Activated T-helper 2 cell treated with anti-CD3 and anti-CD28 coated beads, Interferon-gamma antibody, Interleukin-2, Interleukin-4, amounts not matched to agents 10 μg/mL and 5 μg/mL and 100 μg/mL, durations not matched to agents 14 hours and 24 hours and 36 hours (primary cell): ENCODE measurements at regions not wholly inside any gene's neighbourhood (a gene's known extent, or its start where the extent isn't known, plus 50 kb on each side); places are given as distances from the start of the nearest gene placed in this dataset.

ENCODE experiments used
- DNase-seq: peaks from one replicate; pipeline ENCODE4 v3.0.0; 2021; ENCODE audit warnings: low spot score
- H3K27ac Mint-ChIP-seq: one replicate; pipeline ENCODE4 v1.8.0; 2021; ENCODE audit warnings: mixed read lengths
- H3K27me3 Mint-ChIP-seq: one replicate; pipeline ENCODE4 v1.8.0; 2021; ENCODE audit warnings: low read depth, mixed read lengths
- H3K36me3 Mint-ChIP-seq: one replicate; pipeline ENCODE4 v1.8.0; 2021; ENCODE audit warnings: low read depth, mixed read lengths
- H3K4me1 Mint-ChIP-seq: one replicate; pipeline ENCODE4 v1.8.0; 2021; ENCODE audit warnings: low read depth, mixed read lengths
- H3K4me3 Mint-ChIP-seq: one replicate; pipeline ENCODE4 v1.8.0; 2021; ENCODE audit warnings: low read depth, mild to moderate bottlenecking, moderate library complexity, mixed read lengths
- H3K9me3 Mint-ChIP-seq: one replicate; pipeline ENCODE4 v1.8.0; 2021; ENCODE audit warnings: mixed read lengths
- intact Hi-C: fragments of 100-400 bp; cut with micrococcal nuclease; formaldehyde crosslinking; loops from one replicate; pipeline ENCODE4 v1.15.1; 2023

DNA sequence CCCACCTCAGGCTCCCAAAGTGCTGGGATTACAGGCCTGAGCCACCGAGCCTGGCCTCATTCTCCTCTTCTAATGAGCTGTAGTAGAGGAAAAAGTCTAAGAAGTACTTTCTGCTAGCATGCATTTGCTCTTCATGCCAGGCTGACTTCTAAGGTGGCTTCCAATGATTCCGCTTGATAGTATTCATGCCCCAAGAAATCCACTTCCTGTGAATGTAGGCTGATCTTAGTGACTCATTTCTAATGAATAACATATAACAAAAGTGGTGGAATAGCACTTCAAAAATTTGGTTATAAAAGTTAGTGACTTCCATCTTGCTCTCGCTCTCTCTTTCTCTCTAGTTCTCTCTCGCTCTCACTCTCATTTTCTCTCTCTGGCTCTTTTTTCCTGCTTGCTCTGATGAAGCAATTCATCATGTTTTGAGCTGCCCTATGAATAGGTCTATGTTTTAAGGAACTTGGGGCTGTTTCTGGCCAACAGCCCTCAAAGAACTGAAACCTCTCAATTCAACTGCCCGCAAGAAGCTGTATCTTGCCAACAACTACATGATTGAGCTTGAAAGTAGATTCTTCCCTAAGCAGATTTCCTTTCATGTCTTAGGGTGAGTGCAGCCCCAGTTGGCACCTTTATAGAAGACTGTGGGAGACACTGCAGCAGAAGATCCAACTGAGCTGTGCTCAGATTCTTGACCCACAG lies 282.9 kb downstream of the RMST start:
- no peak overlapping the region for H3K4me3 Mint-ChIP-seq
- no peaks in the 10 kb centered on the region for H3K36me3 Mint-ChIP-seq
- H3K4me1 Mint-ChIP-seq: no peaks in the 10 kb centered on the region
- H3K27ac Mint-ChIP-seq: no peak overlapping the region
- no peak for DNase-seq
- intact Hi-C loops: no loop called here
- H3K27me3 Mint-ChIP-seq: no peaks in the 10 kb centered on the region
- no peaks in the 10 kb centered on the region for H3K9me3 Mint-ChIP-seq

DNA sequence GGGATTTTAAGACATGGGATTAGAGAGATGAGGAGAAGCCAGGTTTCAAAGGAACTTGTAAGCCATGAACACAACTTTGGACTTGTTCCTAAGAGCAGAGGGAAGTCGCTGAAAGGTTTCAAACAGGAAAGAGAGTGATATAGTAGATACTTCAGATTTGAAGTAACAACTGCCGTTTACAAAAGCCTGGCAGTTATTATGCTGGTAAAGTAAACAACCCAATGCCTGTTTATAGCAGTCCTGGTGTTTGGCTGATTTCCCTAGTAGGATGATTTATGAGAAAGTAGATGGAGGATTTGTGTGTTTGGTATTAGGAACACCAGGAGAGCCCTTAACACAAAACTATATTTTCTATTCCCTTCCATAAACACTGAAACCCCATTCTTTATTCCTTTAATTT lies 285.7 kb downstream of the RMST start:
- Mint-ChIP-seq H3K4me1 (no peaks in the 10 kb centered on the region), H3K4me3 (no peak overlapping the region), H3K27me3 (no peaks in the 10 kb centered on the region), H3K9me3 (no peaks in the 10 kb centered on the region), H3K36me3 (no peaks in the 10 kb centered on the region), H3K27ac (no peak overlapping the region)
- no peak for DNase-seq
- intact Hi-C loops: no loop called here

DNA sequence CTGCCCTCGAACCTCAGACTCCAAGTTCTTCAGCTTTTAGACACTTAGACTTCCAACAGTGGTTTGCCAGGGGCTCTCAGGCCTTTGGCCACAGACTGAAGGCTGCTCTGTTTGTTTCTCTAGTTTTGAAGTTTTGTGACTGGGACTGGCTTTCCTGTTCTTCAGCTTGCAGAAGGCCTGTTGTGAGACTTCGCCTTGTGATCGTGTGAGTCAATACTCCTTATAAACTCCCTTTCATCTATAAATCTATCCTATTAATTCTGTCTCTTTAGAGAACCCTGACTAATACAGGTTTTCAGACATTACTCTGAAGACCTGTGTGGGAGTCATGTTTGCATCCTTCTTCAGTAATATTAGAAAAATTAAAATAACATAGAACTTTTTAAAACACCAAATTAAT lies 289.1 kb downstream of the RMST start:
- no peaks in the 10 kb centered on the region for H3K9me3 Mint-ChIP-seq
- no peaks in the 10 kb centered on the region for H3K4me1 Mint-ChIP-seq
- intact Hi-C loops: no loop called here

DNA sequence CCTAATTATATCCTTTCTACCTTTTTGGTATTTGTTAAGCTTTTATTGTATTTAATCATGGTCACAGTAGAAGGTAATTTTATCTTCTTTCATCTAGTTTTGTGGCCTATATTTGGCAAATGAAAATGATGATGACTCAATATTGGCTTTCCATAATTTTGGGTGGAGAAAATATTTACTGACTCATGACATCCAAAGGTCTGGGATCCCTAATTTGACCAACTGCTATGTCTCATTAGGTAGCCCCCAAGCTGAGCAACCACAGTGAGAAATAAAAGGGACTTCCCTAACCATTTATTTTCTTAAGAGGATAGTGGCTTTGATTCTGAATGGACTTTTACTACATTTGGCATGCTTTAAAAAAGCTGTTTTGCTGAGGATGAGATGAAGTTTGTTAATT lies 289.5 kb downstream of the RMST start:
- Mint-ChIP-seq H3K9me3 (no peaks in the 10 kb centered on the region), H3K27me3 (no peaks in the 10 kb centered on the region), H3K4me3 (no peak overlapping the region), H3K36me3 (no peaks in the 10 kb centered on the region), H3K27ac (no peak overlapping the region), H3K4me1 (no peaks in the 10 kb centered on the region)
- no peak for DNase-seq
- intact Hi-C loops: no loop called here

More for the DNA sequence above, 289.1 kb downstream of the RMST start:
- no peak overlapping the region for H3K4me3 Mint-ChIP-seq
- H3K27ac Mint-ChIP-seq: no peak overlapping the region
- no peaks in the 10 kb centered on the region for H3K27me3 Mint-ChIP-seq
- no peak for DNase-seq
- no peaks in the 10 kb centered on the region for H3K36me3 Mint-ChIP-seq

DNA sequence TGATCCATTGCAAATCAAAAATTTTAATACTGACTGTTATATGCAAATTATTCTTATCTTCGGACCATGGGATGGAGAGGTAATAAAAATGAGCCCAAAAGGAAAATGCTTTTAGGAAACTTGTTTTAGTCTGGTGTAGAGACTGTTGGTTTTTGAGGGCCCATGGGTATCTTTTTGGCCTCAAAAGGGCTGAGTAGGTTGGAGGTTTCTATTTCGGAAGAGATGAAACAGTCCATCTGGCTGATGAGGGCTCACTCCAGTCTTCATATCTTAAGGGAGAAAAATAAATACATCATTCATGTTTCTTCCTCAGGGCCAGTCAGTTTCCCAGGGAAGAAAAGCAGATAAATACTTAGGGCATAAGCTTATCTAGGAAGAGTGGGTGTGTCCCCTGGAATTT lies 290.7 kb downstream of the RMST start:
- no peaks in the 10 kb centered on the region for H3K9me3 Mint-ChIP-seq
- no peak overlapping the region for H3K27ac Mint-ChIP-seq
- H3K27me3 Mint-ChIP-seq: no peaks in the 10 kb centered on the region
- H3K4me3 Mint-ChIP-seq: no peak overlapping the region
- no peaks in the 10 kb centered on the region for H3K36me3 Mint-ChIP-seq
- intact Hi-C loops: no loop called here
- H3K4me1 Mint-ChIP-seq: no peaks in the 10 kb centered on the region
- no peak for DNase-seq

DNA sequence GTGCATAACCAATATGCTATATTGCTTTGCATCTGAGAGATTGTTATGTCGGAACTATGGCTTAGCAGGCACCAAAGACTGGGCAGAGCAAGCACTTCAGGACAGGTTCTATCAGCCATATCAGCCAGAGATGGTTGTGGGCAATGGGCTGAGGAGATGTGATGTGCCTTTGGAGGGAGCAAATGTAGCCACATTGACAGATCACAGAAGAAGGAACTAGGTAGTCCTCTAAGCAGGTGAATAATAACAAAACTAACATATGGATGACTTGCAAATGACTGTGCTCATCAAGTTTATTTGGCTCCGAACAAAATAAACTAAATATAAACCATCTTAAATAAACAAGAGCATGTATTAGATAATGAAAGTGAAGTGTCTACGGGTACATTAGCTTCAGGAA lies 291.7 kb downstream of the RMST start:
- H3K27me3 Mint-ChIP-seq: no peaks in the 10 kb centered on the region
- no peak for DNase-seq

DNA sequence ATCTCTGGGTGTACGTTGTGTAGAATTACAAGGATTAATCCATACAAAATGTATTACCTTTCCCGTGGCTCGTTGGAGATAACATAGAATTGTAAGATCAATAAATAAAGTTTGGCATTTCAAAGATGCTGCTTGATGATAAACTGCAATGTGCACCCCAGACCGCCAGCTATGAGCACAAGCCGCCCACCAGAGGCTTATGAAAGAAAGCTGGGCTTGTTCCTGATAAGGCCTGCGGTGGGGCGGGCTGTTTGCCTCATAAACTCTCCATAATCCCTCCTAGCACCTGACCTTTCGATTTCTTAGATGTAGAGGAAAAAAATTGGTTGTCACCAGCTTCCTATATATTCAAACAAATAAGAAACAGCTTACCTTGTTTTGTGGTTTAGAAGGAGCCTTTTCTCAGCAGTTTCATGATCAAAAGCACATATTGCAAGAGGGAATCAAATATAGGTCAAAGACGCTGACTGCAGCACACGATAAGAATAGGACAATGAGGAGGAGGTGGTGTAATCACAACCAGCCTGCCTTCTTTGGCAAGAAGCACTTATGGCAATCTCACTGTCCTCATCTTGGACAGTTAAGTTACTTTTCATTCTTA lies 293.6 kb downstream of the RMST start:
- no peak for DNase-seq
- Mint-ChIP-seq H3K4me1 (no peaks in the 10 kb centered on the region), H3K27ac (no peak overlapping the region), H3K4me3 (no peak overlapping the region), H3K27me3 (no peaks in the 10 kb centered on the region), H3K9me3 (peaks cover 8% of the 10 kb centered on the region), H3K36me3 (no peaks in the 10 kb centered on the region)
- intact Hi-C loops: no loop called here

More for the DNA sequence above, 291.7 kb downstream of the RMST start:
- H3K36me3 Mint-ChIP-seq: no peaks in the 10 kb centered on the region
- H3K4me3 Mint-ChIP-seq: no peak overlapping the region
- intact Hi-C loops: no loop called here
- H3K9me3 Mint-ChIP-seq: no peaks in the 10 kb centered on the region
- H3K4me1 Mint-ChIP-seq: no peaks in the 10 kb centered on the region
- no peak overlapping the region for H3K27ac Mint-ChIP-seq

DNA sequence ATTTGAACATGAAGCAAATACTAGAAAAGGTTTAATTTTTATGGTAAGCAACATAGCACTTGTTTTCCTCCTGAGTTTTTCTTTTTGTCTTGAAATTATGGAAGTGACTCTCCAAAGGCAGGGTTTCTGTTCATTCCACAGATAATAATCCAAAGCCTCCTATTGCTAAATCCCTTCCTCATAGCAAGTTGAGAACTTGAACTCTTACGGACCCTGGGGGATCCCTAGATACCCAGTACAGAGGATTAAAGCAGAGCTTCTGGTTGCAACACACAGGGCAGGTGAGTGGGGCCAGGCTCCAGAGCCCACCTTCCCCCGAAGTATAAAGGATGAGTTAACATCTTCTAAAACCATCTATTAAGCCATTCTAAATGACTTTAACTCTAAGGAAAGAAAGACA lies 294.1 kb downstream of the RMST start:
- H3K4me3 Mint-ChIP-seq: no peak overlapping the region
- no peaks in the 10 kb centered on the region for H3K36me3 Mint-ChIP-seq
- H3K9me3 Mint-ChIP-seq: peaks cover 9% of the 10 kb centered on the region
- H3K4me1 Mint-ChIP-seq: no peaks in the 10 kb centered on the region
- H3K27ac Mint-ChIP-seq: no peak overlapping the region
- DNase-seq: no peak
- no peaks in the 10 kb centered on the region for H3K27me3 Mint-ChIP-seq
- intact Hi-C loops: no loop called here

DNA sequence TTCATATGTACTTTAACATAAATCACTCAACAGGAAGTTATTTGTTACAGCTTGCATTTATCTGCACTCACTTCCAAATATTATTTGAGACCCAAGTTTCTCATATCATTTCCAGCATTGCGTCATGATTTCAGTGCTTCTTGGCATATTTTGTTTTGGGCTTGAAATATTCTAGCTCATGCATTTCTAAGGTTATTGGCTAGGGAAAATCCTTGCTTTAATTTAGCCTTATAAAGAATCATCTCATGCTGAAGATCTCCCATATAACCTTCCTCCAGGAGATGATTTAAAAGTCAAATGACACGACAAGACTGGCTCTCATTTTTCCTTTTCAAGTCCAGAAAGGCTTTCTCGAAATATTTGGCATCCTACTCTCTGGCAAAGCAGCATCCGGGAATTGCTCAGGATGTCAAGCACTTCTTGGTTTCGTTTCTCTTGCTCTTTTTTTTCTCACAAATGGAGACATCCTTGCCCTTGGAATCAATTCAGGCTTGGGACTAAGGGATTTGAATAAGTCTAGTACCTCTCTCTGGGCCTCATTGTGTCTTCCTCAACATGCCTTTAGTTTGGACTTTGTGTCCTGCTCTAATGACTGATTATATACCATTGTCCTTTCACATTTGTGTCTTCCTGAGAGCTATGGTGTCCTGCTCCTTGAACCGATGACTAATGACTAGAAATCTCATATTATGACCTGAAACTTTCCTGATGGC lies 295.0 kb downstream of the RMST start:
- H3K36me3 Mint-ChIP-seq: no peaks in the 10 kb centered on the region
- H3K4me3 Mint-ChIP-seq: no peak overlapping the region
- no peaks in the 10 kb centered on the region for H3K4me1 Mint-ChIP-seq
- intact Hi-C loops: no loop called here
- no peak overlapping the region for H3K27ac Mint-ChIP-seq
- DNase-seq: no peak
- no peaks in the 10 kb centered on the region for H3K27me3 Mint-ChIP-seq
- H3K9me3 Mint-ChIP-seq: peaks cover 9% of the 10 kb centered on the region

DNA sequence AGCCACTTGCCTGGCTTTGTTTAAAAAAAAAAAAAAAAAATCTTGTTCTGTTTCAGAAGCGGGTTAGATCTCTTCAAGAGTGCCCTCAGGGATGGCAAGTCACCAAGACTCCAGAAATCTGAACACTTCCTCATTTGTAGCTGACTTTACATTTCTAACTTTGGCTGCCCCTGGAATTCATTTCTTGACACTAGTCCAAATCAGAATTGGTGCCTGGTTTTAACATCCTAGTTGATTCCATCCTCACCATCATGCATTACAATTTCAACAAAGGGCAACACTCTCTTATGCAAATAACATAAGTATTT lies 295.5 kb downstream of the RMST start:
- intact Hi-C loops: no loop called here
- DNase-seq: no peak
- no peaks in the 10 kb centered on the region for H3K4me1 Mint-ChIP-seq
- no peak overlapping the region for H3K4me3 Mint-ChIP-seq
- no peaks in the 10 kb centered on the region for H3K27me3 Mint-ChIP-seq
- no peak overlapping the region for H3K27ac Mint-ChIP-seq
- no peaks in the 10 kb centered on the region for H3K36me3 Mint-ChIP-seq
- peaks cover 9% of the 10 kb centered on the region for H3K9me3 Mint-ChIP-seq

DNA sequence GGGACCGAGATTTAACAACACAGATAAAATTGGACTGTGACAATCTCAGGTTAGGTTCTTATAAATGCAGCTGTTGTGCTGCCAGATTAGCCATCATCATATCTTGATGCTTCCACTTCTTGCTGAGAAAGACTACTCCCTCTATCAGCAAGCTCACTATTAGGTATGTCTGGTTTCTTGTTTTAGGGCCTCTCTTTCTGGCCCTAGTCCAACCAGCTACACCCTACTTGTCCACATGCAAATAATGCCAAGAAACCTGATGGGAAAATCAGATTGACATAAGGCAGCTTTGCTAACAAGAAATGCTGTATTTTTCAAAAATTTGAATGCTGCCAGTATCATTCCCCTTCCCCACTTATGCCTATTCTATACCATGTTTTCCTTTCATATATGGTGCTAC lies 296.0 kb downstream of the RMST start:
- Mint-ChIP-seq H3K4me3 (no peak overlapping the region), H3K9me3 (peaks cover 9% of the 10 kb centered on the region), H3K36me3 (no peaks in the 10 kb centered on the region), H3K27ac (no peak overlapping the region), H3K27me3 (no peaks in the 10 kb centered on the region), H3K4me1 (no peaks in the 10 kb centered on the region)
- DNase-seq: no peak
- intact Hi-C loops: no loop called here

DNA sequence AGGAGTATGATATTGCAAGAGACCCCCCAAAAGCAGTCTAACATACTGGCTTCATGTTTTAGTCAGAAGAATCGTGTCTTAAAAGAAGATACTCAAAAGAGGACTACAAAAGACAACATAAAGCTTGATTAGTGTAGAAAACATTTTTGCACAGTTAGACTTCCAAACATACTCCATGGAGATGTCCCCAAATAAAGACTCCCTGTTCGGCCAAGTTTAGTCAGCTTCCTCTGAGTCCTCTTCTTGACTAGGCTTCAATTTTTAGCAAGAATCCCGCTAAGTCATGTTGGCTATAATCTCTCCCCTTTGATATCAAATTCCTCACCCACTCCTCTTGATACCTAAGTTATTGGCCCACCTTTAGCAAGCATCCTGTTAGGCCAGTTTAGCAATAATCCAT lies 298.0 kb downstream of the RMST start:
- H3K27me3 Mint-ChIP-seq: no peaks in the 10 kb centered on the region
- no peaks in the 10 kb centered on the region for H3K4me1 Mint-ChIP-seq
- H3K4me3 Mint-ChIP-seq: no peak overlapping the region
- no peak overlapping the region for H3K27ac Mint-ChIP-seq
- H3K36me3 Mint-ChIP-seq: no peaks in the 10 kb centered on the region
- intact Hi-C loops: no loop called here
- H3K9me3 Mint-ChIP-seq: peaks cover 9% of the 10 kb centered on the region
- DNase-seq: no peak

DNA sequence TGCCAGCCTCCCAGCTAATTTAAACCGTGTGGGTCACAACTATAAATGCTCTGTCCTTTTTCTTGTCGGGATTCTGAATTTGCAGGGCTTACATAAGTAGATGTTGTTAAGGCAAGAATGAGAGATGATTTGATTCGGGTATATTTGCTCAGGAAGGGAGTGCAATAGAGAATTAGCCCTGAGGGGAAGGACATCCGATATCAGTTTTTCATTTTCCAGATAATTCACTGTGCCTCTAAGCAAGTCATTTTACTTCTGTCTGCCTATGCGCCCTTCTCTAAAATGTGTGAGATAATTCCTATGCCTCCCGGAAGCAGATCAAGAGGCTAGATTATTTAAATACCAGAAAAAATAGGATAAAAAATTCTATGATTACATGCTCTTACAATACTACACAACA lies 300.5 kb downstream of the RMST start:
- Mint-ChIP-seq H3K4me3 (no peak overlapping the region), H3K27ac (no peak overlapping the region), H3K36me3 (no peaks in the 10 kb centered on the region), H3K27me3 (no peaks in the 10 kb centered on the region), H3K9me3 (peaks cover 9% of the 10 kb centered on the region), H3K4me1 (no peaks in the 10 kb centered on the region)
- no peak for DNase-seq
- intact Hi-C loops: no loop called here
